ENCODE measurements at regions not wholly inside any gene's neighbourhood (a gene's known extent, or its start where the extent isn't known, plus 50 kb on each side); places are given as distances from the start of the nearest gene placed in this dataset.

DNA sequence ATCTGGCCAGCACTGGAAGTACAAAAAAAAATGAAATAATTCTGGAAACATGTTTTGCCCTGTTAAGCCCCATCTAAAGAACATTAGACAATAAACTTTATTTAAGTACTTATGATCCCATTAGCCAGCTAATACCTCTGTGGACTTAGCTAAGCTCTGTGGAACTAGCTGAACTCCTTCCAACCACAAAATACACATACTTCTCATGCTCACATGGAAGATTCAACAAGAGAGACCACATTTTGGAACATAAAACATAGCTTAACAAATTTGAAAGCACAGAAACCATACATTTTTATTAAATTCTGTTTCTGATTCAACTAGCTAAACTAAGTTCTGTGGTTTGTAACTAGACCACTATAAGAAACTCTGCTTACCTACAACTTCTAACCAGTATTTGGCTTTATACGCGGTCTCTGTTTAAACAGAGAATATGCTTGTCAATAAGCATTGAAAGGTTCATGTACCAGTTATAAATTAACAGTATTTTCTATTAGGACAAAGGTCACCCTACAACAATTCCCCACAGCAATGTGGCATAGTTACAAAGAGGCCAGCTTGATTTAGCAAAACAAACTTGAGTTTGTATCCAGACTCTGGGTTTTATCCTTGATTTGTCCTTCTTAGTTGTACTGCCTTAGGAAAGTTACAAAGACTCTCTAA is 300.1 kb downstream of the C12orf50 start:
- Mint-ChIP-seq H3K36me3 (no peaks in the 10 kb centered on the region), H3K9me3 (no peaks in the 10 kb centered on the region), H3K4me3 (no peak overlapping the region), H3K27ac (peak overlapping the region in 1 of 3 donors; percentile 11), H3K27me3 (no peaks in the 10 kb centered on the region), H3K4me1 (no peaks in the 10 kb centered on the region)

DNA sequence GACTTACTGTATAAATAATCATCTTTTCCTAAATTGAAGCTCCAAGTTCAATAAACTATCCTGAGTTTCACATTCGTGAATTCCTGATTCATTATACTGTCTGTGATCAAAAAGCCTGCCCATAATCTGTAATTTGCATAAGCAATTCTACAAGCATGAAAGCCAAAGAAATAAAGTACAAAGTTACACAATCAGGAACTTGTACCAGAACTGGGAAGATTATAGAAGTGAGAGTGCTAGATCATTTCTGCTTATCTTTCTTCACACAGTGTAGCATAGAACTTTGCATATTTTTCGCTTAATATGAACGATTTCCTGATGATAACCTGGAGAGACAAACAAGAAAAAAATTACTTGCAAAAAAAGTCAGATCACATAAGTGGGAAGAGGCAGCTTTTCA is 308.2 kb downstream of the C12orf50 start:
- no peak overlapping the region for H3K27ac Mint-ChIP-seq

DNA sequence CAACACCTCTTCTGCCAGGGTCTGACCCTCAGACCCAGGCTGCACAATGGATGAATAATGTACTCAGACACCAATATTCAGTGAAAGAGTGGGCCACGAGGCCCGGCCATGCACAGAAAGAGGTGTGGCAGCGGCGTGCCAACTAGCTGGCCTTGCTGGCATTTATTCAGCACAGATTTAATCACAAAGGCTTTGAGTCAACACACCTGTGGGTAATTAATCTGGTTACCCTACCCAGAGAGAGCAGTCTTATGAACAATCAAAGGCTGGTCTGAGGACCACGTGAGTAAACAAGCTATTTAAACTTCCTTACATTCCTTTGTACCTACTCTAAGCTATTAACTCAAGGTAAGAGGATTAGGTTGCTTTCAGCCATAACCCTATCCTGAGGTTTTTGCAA is 324.8 kb downstream of the C12orf50 start:
- Mint-ChIP-seq H3K27me3 (no peaks in the 10 kb centered on the region), H3K27ac (no peak overlapping the region), H3K9me3 (peaks cover 0 to 6% (median 3%) of the 10 kb centered on the region in 3 donors), H3K4me3 (no peak overlapping the region), H3K36me3 (no peaks in the 10 kb centered on the region), H3K4me1 (no peaks in the 10 kb centered on the region)

More for the DNA sequence above, 308.2 kb downstream of the C12orf50 start:
- Mint-ChIP-seq H3K27me3 (no peaks in the 10 kb centered on the region), H3K36me3 (peaks cover 3% of the 10 kb centered on the region), H3K4me3 (no peak overlapping the region), H3K9me3 (peaks cover 0 to 4% (median 4%) of the 10 kb centered on the region in 3 donors), H3K4me1 (no peaks in the 10 kb centered on the region)

DNA sequence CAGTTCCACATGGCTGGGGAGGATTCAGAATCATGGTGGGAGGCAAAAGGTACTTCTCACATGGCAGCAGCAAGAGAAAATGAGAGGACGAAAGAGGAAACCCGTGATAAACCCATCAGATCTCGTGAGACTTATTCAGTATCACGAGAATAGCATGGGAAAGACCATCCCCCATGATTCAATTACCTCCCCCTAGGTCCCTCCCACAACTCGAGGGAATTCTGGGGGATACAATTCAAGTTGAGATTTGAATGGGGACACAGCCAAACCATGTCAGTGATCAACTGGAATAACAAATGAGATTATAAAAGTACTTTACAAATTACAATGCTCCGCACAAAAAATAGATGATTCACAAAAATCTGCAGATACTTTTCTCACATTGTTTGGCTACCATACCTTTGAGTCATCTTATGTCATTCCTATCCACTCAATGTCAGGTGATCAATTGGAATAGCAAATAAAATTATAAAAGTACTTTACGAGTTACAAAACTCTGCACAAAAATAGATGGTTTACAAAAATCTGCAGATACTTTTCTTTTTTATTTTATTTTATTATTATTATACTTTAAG is 338.9 kb downstream of the C12orf50 start:
- H3K27ac Mint-ChIP-seq: no peak overlapping the region
- H3K9me3 Mint-ChIP-seq: peaks cover 0 to 2% (median 1%) of the 10 kb centered on the region in 3 donors
- no peaks in the 10 kb centered on the region for H3K27me3 Mint-ChIP-seq
- H3K4me1 Mint-ChIP-seq: no peaks in the 10 kb centered on the region
- no peaks in the 10 kb centered on the region for H3K36me3 Mint-ChIP-seq
- no peak overlapping the region for H3K4me3 Mint-ChIP-seq

DNA sequence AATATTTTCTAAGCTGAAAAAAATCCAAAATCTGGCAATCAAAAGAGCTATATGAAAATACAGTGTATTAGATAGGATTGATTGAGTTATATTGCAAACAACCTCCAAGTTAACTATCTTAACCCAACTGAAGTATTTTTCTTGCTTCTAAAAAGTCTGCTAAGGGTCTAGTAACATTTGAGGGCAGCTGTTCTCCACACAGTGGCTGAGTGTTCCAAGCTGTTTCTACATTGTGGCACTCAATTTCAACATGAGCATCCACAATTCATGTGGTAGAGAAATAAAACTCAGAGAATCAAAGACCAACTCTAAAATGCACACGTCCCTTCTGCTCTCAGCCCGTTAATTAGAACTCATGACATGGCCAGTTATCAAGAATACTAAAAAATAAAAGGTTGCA is 340.0 kb downstream of the C12orf50 start:
- Mint-ChIP-seq H3K27me3 (no peaks in the 10 kb centered on the region), H3K4me1 (no peaks in the 10 kb centered on the region), H3K9me3 (peaks cover 0 to 2% (median 1%) of the 10 kb centered on the region in 3 donors), H3K4me3 (no peak overlapping the region), H3K27ac (no peak overlapping the region), H3K36me3 (no peaks in the 10 kb centered on the region)

DNA sequence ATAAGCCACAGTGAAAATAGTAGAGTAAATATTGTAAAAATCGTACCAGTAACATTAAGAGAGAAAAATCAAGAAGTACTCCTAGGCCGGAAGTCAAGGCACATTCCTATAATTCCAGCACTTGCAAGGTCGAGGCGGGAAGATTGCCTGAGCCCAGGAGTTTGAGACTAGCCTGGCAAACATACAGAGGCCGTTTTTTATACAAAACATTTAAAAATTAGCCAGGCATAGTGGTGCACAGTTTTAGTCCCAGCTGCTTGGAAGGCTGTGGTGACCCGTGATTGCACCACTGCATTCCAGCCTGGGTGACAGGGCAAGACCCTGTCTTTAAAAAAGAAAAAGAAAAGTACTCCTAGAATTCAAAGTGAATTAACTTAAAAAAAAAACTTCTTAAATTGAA is 341.8 kb downstream of the C12orf50 start:
- Mint-ChIP-seq H3K9me3 (peaks cover 0 to 2% (median 2%) of the 10 kb centered on the region in 3 donors), H3K27ac (no peak overlapping the region), H3K4me1 (no peaks in the 10 kb centered on the region), H3K27me3 (no peaks in the 10 kb centered on the region), H3K4me3 (no peak overlapping the region), H3K36me3 (no peaks in the 10 kb centered on the region)

DNA sequence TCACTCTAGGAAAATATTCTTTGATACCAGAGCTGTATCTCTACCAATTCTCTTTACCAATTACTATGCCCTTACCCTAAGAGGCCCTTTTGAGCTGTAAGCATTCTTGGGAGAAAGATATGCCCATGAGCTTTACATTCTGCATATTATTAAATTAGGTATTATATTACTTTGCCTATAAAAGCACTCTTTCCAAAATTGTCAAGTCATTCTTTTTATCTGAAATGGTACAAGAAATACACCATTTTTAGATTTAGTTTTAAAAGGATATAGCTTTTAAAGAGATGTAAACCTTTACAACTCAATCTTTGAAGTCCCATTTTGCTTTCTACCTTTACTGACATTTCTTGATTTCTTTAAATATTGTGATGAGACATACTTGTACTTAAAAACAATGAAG is 343.5 kb downstream of the C12orf50 start:
- Mint-ChIP-seq H3K27ac (no peak overlapping the region), H3K27me3 (no peaks in the 10 kb centered on the region), H3K9me3 (peaks cover 0 to 2% (median 2%) of the 10 kb centered on the region in 3 donors), H3K36me3 (no peaks in the 10 kb centered on the region), H3K4me3 (no peak overlapping the region), H3K4me1 (no peaks in the 10 kb centered on the region)

DNA sequence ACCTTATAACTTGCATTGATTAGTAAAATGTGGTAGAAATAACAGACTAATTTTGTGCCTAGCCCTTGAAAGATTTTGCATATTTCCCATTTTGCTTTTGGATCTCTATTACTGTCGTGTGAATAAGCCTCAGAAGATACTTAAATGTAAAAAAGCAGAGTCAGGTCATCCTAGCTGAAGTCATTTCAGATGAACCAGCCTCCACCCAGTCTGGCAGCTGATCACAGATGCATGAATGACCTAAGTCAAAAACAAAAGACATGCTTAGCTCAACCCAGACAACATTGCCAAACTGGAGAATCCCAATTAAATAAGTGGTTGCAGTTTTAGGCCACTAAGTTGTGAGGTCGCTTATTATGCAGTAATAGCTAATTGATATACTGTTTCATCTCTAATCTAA is 349.9 kb downstream of the C12orf50 start:
- Mint-ChIP-seq H3K27ac (no peak overlapping the region), H3K36me3 (no peaks in the 10 kb centered on the region), H3K4me1 (no peaks in the 10 kb centered on the region), H3K27me3 (no peaks in the 10 kb centered on the region), H3K4me3 (no peak overlapping the region), H3K9me3 (peaks cover 0 to 2% (median 0%) of the 10 kb centered on the region in 3 donors)

DNA sequence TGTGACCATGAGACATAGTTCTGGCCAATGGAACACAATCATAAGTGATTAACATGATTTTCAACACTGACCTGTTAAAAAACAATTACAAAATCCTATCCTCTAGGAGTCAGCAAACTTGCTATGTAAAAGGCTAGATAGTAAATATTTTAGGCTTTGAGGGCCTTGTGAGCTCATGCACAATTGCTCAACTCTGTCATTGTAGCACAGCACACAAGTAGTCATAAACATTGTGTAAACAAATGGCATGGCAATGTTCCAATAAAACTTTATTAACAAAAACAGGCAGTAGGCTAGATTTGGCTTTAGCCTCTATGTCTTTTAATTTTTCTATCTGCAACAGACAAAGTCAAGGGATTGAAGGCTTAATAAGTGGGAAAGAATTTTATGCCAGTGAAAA is 350.7 kb downstream of the C12orf50 start:
- Mint-ChIP-seq H3K4me1 (no peaks in the 10 kb centered on the region), H3K4me3 (no peak overlapping the region), H3K27me3 (no peaks in the 10 kb centered on the region), H3K9me3 (peaks cover 0 to 2% (median 0%) of the 10 kb centered on the region in 3 donors), H3K27ac (no peak overlapping the region), H3K36me3 (no peaks in the 10 kb centered on the region)

DNA sequence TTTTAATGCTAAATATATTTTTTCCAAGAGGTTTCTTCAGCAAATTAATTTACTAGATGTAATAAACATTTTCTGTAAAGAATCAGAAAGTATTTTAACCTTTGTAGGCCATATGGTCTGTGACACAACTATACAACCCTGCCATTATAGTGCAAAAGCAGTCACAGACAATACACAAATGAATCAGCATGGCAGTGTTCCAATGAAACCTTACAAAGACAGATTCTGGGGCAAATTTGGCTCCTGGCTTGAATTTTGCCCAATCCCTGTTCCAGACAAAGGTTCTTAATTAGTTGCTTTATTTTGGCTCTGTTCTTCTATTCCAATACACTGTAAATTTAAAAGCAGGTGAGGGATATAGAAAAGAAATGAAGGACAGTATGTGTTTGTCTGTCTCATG is 352.5 kb downstream of the C12orf50 start:
- Mint-ChIP-seq H3K27ac (no peak overlapping the region), H3K4me1 (no peaks in the 10 kb centered on the region), H3K27me3 (no peaks in the 10 kb centered on the region), H3K4me3 (no peak overlapping the region), H3K36me3 (no peaks in the 10 kb centered on the region), H3K9me3 (no peaks in the 10 kb centered on the region)

DNA sequence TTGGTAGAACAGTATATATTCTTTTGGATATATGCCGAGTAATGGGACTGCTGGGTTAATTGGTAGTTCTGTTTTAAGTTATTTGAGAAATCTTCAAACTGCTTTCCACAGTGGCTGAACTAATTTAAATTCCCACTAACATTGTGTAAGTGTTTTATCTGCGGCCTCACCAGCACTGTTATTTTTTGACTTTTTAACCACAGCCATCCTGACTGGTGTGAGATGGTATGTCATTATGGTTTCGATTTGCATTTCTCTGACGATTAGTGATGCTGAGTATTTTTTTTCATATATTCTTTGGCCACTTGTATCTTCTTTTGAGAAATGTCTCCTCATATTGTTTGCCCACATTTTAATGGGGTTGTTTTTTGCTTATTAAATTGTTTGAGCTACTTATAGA is 357.4 kb downstream of the C12orf50 start:
- Mint-ChIP-seq H3K9me3 (no peaks in the 10 kb centered on the region), H3K27ac (no peak overlapping the region), H3K4me1 (no peaks in the 10 kb centered on the region), H3K36me3 (no peaks in the 10 kb centered on the region), H3K4me3 (no peak overlapping the region), H3K27me3 (no peaks in the 10 kb centered on the region)

DNA sequence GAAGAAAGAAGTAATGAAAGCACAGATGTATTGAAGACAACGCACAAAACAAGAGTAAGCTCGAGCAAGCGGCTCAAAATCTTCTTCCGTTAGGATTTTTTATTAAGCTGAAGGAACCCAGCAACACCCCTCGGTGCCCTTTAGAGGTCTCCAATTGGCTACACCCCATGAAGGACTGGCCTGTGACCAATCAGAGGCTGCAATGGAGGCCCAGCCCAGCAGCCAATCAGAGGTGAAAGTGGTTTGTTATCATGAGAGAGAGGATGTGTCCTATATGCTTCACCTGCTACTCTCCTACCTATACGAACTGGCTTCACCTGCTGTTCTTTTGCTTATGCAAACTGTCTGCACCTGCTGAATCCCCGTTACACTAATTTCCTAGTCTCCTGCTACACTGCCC is 358.8 kb downstream of the C12orf50 start:
- Mint-ChIP-seq H3K4me3 (no peak overlapping the region), H3K36me3 (no peaks in the 10 kb centered on the region)

DNA sequence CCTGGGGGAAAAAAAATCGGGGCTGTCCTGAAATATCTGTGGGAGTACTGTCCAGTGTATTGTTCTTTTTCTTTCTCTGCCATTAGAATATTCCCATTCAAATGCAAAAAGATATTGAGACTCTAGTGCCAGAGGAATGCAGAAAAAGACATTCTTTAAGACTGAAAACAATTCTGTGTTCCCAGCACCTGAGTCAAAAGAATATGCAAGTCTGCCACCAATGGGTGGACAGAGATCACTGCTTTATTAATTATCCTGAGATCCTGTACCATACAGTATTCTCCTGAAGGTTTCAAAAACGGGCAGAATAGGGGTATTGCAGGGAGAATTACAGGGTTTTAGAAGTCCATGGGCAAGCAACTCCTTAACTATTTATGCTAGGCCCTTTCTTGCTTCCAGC is 361.8 kb downstream of the C12orf50 start:
- peak overlapping the region in 1 of 4 donors; percentile 17 for H3K4me3 Mint-ChIP-seq
- H3K4me1 Mint-ChIP-seq: peaks cover 2 to 3% (median 2%) of the 10 kb centered on the region in 3 donors
- H3K9me3 Mint-ChIP-seq: no peaks in the 10 kb centered on the region
- no peak overlapping the region for H3K27ac Mint-ChIP-seq
- H3K36me3 Mint-ChIP-seq: no peaks in the 10 kb centered on the region
- H3K27me3 Mint-ChIP-seq: no peaks in the 10 kb centered on the region

More for the DNA sequence above, 358.8 kb downstream of the C12orf50 start:
- H3K4me1 Mint-ChIP-seq: no peaks in the 10 kb centered on the region
- H3K27me3 Mint-ChIP-seq: no peaks in the 10 kb centered on the region
- no peak overlapping the region for H3K27ac Mint-ChIP-seq
- H3K9me3 Mint-ChIP-seq: no peaks in the 10 kb centered on the region

DNA sequence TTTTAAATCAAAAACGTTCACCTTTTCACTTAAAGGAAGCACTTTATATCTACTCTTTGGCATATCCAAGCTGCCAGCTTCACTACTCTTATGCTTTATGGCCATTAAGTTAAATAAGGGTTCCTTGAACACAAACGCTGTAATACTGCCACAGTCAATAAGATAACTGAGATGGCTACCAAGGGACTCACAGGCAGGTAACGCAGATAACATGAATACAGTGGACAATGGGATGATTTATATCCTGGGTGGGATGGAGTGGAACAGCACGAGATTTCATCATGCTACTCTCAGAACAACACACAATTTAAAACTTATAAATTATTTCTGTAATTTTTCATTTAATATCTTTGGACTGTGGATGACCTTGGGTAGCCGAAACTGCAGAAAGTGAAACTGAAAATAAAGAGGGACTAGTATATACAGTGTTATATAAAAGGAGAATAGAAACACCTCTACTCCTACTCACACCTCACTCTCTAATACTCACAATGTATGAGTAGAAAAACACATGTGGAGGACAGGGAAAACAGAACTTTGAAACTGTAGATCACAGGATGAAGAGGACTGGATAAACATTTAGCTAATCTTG is 367.3 kb downstream of the C12orf50 start:
- peak overlapping the region in 3 of 4 donors; percentile 39 to 83 (median 57) for H3K4me3 Mint-ChIP-seq
- H3K27ac Mint-ChIP-seq: peak overlapping the region in 1 of 3 donors; percentile 21
- no peaks in the 10 kb centered on the region for H3K9me3 Mint-ChIP-seq
- H3K36me3 Mint-ChIP-seq: no peaks in the 10 kb centered on the region
- peaks cover 8 to 22% (median 10%) of the 10 kb centered on the region in 3 donors for H3K4me1 Mint-ChIP-seq
- H3K27me3 Mint-ChIP-seq: no peaks in the 10 kb centered on the region

DNA sequence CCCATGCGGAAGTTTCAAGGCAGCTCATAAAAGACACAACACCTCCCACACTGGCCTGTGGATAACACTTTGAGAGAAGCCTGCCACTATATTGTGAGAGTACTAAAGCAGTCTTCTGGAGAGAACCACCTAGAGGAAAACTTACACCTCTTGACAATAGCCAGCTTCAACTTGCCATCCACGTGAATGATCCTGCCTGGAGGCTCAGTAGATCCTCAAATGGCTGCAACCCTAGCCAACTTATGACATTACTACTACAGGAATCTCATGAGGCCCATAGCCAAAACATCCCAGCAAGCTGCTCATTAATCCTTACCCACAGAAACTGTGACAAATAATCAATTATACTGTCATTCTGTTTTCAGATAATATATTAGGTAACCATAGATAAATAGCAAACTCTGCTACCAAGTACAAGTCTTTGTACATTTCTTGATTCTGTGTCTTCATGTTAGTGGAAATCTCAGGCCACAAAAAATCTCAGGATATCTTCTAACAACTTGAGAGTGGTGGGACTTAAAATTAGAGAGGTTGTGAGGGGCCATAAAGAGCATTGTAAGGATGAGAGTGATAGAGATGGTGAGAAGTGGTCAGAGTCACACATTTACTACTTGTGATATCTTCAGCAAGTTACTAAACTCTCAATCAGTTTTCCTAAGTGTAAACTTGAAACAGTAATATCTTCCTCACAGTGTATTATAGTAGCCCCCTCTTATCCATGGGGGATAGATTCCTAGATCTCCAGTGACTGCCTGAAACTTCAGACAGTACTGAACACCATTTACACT is 368.0 kb downstream of the C12orf50 start:
- Mint-ChIP-seq H3K4me3 (peak overlapping the region in 1 of 4 donors; percentile 83), H3K4me1 (peaks cover 8 to 22% (median 10%) of the 10 kb centered on the region in 3 donors), H3K27me3 (no peaks in the 10 kb centered on the region), H3K9me3 (peaks cover 0 to 2% (median 0%) of the 10 kb centered on the region in 3 donors), H3K27ac (no peak overlapping the region), H3K36me3 (no peaks in the 10 kb centered on the region)

All from IgD-negative memory B cell (primary cell).